A673 (cell line): ENCODE measurements at regions not wholly inside any gene's neighbourhood (a gene's known extent, or its start where the extent isn't known, plus 50 kb on each side); places are given as distances from the start of the nearest gene placed in this dataset.
A peak's percentile ranks its signal among the peaks of the same experiment; 100 is the strongest.

Experiments
- BruUV-seq: library from RNA; stranded (reverse); fragments of 400-500 nt; replicated peaks from 2 replicates; lab custom pipeline; 2021; lab: Mats Ljungman, UMichigan
- CTCF ChIA-PET: fragments of 300-600 bp; sonication (Branson Sonifier 250); formaldehyde crosslinking; loops from one replicate; lab custom pipeline; 2022; ENCODE audit warnings: antibody characterized with exemption; lab: Charles Lee
- POLR2A ChIA-PET: fragments of 300-600 bp; sonication (Branson Sonifier 250); formaldehyde crosslinking; loops from one replicate; lab custom pipeline; 2022; ENCODE audit warnings: antibody characterized with exemption; ENCODE audit not compliant: low non-redundant PET; lab: Charles Lee
- DNase-seq: peaks from one replicate; pipeline ENCODE4 v3.0.0-alpha.2; 2015; ENCODE audit warnings: low spot score
- H3K27ac ChIP-seq: fragments of 200-600 bp; sonication (generic); 2 replicates; pipeline ENCODE4 v1.5.1; 2016; ENCODE audit warnings: mixed run types, low read depth, mild to moderate bottlenecking, mixed read lengths, antibody characterized with exemption, low read length; ENCODE audit not compliant: poor library complexity, severe bottlenecking
- H3K27me3 ChIP-seq: fragments of 200-600 bp; sonication (generic); replicated peaks from 2 replicates; pipeline ENCODE4 v1.6.1; 2017; ENCODE audit warnings: mixed run types, low read depth, mild to moderate bottlenecking, mixed read lengths, antibody characterized with exemption, low read length; ENCODE audit not compliant: insufficient read depth, poor library complexity
- H3K36me3 ChIP-seq: fragments of 200-600 bp; sonication (generic); 2 replicates; pipeline ENCODE4 v1.6.1; 2016; ENCODE audit warnings: mixed run types, mild to moderate bottlenecking, mixed read lengths, antibody characterized with exemption, low read length; ENCODE audit not compliant: insufficient read depth, poor library complexity, severe bottlenecking
- H3K4me1 ChIP-seq: fragments of 200-600 bp; sonication (generic); 2 replicates; pipeline ENCODE4 v1.6.1; 2017; ENCODE audit warnings: mixed run types, mild to moderate bottlenecking, mixed read lengths, antibody characterized with exemption, low read length; ENCODE audit not compliant: insufficient read depth, poor library complexity, severe bottlenecking
- H3K4me3 ChIP-seq: fragments of 200-600 bp; sonication (generic); 2 replicates; pipeline ENCODE4 v1.5.1; 2016; ENCODE audit warnings: low read depth, mixed run types, mild to moderate bottlenecking, mixed read lengths, low read length; ENCODE audit not compliant: poor library complexity, severe bottlenecking
- H3K9me3 ChIP-seq: fragments of 200-600 bp; sonication (generic); 2 replicates; pipeline ENCODE4 v1.6.1; 2016; ENCODE audit warnings: mixed run types, low read depth, mild to moderate bottlenecking, mixed read lengths, antibody characterized with exemption, low read length; ENCODE audit not compliant: poor library complexity, severe bottlenecking
- CTCF ChIP-seq: fragments of 300-800, 200-600 bp; sonication (generic); conservative IDR thresholded peaks from 2 replicates; pipeline ENCODE4 v1.5.1; 2017; ENCODE audit warnings: low read depth, mild to moderate bottlenecking, antibody characterized with exemption, low read length, moderate library complexity, mixed read lengths
- EZH2 ChIP-seq: fragments of 200-600 bp; sonication (generic); IDR thresholded peaks from 2 replicates; pipeline ENCODE4 v1.6.1; 2017; ENCODE audit warnings: borderline replicate concordance, low read depth, mild to moderate bottlenecking, mixed read lengths, antibody characterized with exemption, low read length; ENCODE audit not compliant: poor library complexity, severe bottlenecking
- intact Hi-C: fragments of 100-400 bp; cut with micrococcal nuclease; formaldehyde crosslinking; loops from one replicate; pipeline ENCODE4 v1.10.0; 2022; ENCODE audit not compliant: unreplicated experiment

GRCh38 chr13:40063278-40063698 is 407.8 kb downstream of the COG6 start:
- no peaks in the 10 kb centered on the region for H3K36me3 ChIP-seq
- CTCF ChIA-PET, result no interaction called here
- TF ChIP-seq EZH2 (no peak), CTCF (no peak)
- H3K9me3 ChIP-seq, result no peaks in the 10 kb centered on the region
- H3K27ac ChIP-seq, result no peak overlapping the region
- H3K27me3 ChIP-seq, result no peaks in the 10 kb centered on the region
- intact Hi-C loops, result loop anchor here (5.0 kb wide), 3 partner anchors 121 to 604 kb away; partner anchors contain the start of gene FOXO1
- no peak overlapping the region for H3K4me3 ChIP-seq
- peaks cover 50% of the 10 kb centered on the region for H3K4me1 ChIP-seq
- POLR2A ChIA-PET, result no interaction called here
- no peak for DNase-seq
- no TSS peak for BruUV-seq

DNA sequence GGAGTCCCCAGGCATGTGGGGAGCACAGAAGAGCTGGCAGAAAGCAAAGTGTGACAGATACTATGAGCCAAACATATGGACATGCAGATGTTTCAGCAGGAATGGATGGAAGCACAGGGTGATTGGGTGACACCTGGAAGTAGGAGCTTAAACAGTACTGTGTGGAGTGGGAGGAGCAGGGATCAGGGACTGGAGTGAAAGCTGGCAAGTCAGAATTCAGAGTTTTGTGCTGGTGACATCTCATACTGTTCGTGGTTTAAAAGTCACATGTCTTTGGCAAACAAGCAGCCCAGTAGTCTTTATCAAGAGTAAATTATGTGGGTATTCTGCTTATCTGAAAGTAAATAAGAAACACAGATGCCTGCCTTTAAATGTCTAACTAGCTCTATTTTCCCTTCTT is 408.2 kb downstream of the COG6 start:
- H3K36me3 ChIP-seq, result no peaks in the 10 kb centered on the region
- CTCF ChIA-PET, result no interaction called here
- TF ChIP-seq CTCF, result no peak
- TF ChIP-seq EZH2, result no peak

DNA sequence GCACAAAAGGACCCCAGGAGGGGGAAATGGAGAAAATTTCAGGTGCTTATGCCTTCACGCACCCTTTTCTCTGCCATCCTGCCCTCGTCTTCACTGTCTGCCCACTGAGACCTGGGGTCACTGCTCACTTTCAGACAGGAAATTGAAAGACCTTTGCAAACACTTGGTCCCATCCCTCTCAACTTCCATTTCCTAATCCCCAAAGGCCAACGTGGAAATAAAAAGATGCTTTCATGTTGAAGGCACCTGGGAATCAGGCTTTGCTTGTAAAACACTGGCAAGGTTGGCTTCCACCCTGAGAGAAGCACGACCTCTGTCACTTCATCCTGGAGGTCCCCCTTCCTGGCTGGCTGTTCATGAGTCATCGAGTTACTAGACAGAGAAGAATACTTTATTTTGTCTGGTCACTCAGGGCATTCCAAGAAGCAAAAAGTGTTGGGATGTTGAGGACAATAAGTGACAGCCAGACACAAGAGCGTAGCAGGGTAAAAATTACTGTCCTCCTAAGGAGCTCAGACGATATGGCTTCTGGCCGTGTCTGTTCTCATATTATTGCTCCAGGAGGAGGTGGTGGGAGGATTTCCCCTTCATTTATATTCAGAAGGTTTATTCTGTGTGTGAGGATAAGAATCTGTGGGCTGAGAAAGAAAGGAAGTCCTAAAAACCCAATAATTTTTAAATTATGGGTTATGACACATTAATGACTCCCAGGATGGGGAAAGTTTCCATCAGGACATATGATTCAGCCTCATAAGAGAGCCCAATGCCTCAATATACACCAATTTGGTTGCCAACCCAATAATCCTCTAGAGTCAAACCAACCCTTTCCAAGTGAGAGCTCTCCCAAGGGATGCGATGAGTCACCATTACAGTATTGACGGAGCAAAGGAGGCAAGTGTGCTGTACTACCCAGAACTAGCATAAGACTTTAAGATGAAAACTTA is 409.0 kb downstream of the COG6 start:
- Histone ChIP-seq H3K4me1 (peaks cover 49% of the 10 kb centered on the region), H3K9me3 (no peaks in the 10 kb centered on the region), H3K27me3 (no peaks in the 10 kb centered on the region), H3K4me3 (no peak overlapping the region), H3K36me3 (no peaks in the 10 kb centered on the region), H3K27ac (peak overlapping the region; percentile 33)
- ChIA-PET CTCF (no interaction called here), POLR2A (no interaction called here)
- peak; percentile 97 for DNase-seq
- no TSS peak for BruUV-seq
- intact Hi-C loops, result loop anchor here (5.0 kb wide), 3 partner anchors 122 to 603 kb away; partner anchors contain the start of gene FOXO1
- TF ChIP-seq EZH2 (no peak), CTCF (no peak)

More for the DNA sequence above, 408.2 kb downstream of the COG6 start:
- BruUV-seq, result no TSS peak
- H3K4me1 ChIP-seq, result peaks cover 50% of the 10 kb centered on the region
- POLR2A ChIA-PET, result no interaction called here
- peak overlapping the region; percentile 33 for H3K27ac ChIP-seq
- no peak overlapping the region for H3K4me3 ChIP-seq
- no peaks in the 10 kb centered on the region for H3K27me3 ChIP-seq
- DNase-seq, result no peak
- intact Hi-C loops, result loop anchor here (5.0 kb wide), 3 partner anchors 121 to 604 kb away; partner anchors contain the start of gene FOXO1
- H3K9me3 ChIP-seq, result no peaks in the 10 kb centered on the region
